A549 (cell line): ENCODE measurements at regions not wholly inside any gene's neighbourhood (a gene's known extent, or its start where the extent isn't known, plus 50 kb on each side); places are given as distances from the start of the nearest gene placed in this dataset.
"Not testable (repeated sequence)": the region's sequence is repeated elsewhere in the genome, so short reads cannot be mapped to it uniquely, and the experiment has no call there.

Experiments used
- FOSB ChIP-seq: fragments of 250-450 bp; sonication (Bioruptor Pico); IDR thresholded peaks from 2 replicates; pipeline ENCODE4 v1.5.0; 2020; ENCODE audit warnings: mild to moderate bottlenecking, moderate library complexity
- HDAC2 ChIP-seq: fragments of 200-600 bp; sonication (generic); IDR thresholded peaks from 2 replicates; pipeline ENCODE4 v1.6.1; 2016
- KDM1A ChIP-seq: fragments of 200-600 bp; sonication (generic); IDR thresholded peaks from 2 replicates; pipeline ENCODE4 v1.6.1; 2016; ENCODE audit warnings: low read depth, mild to moderate bottlenecking
- POLR2A ChIP-seq: IDR thresholded peaks from 2 replicates; pipeline ENCODE4 v1.6.1; 2012; ENCODE audit warnings: mild to moderate bottlenecking, low read length
- RCOR1 ChIP-seq: fragments of 150-350 bp; IDR thresholded peaks from 2 replicates; pipeline ENCODE4 v1.6.1; 2014; ENCODE audit warnings: antibody characterized with exemption, low read length, low read depth
- RFX5 ChIP-seq: fragments of 450-650 bp; IDR thresholded peaks from 2 replicates; pipeline ENCODE4 v1.7.1; 2014; ENCODE audit warnings: antibody characterized with exemption, mild to moderate bottlenecking, moderate library complexity
- RNF2 ChIP-seq: fragments of 200-600 bp; sonication (generic); IDR thresholded peaks from 2 replicates; pipeline ENCODE4 v1.6.1; 2016; ENCODE audit warnings: low read depth, mild to moderate bottlenecking, antibody characterized with exemption, moderate library complexity, borderline replicate concordance
- TF ChIP-seq, protein P1 (sequence below): fragments of >200 bp; sonication (Bioruptor Twin); formaldehyde crosslinking; IDR thresholded peaks from 3 replicates; pipeline ENCODE4 v1.5.1; 2016
- TF ChIP-seq, protein P2 (sequence below): fragments of 200-600 bp; sonication (generic); IDR thresholded peaks from 2 replicates; pipeline ENCODE4 v1.6.1; 2016; ENCODE audit warnings: antibody characterized with exemption, mild to moderate bottlenecking, moderate library complexity
- TF ChIP-seq, protein P3 (sequence below): fragments of 450-650 bp; IDR thresholded peaks from 2 replicates; pipeline ENCODE4 v1.6.1; 2014; ENCODE audit warnings: antibody characterized with exemption

DNA sequence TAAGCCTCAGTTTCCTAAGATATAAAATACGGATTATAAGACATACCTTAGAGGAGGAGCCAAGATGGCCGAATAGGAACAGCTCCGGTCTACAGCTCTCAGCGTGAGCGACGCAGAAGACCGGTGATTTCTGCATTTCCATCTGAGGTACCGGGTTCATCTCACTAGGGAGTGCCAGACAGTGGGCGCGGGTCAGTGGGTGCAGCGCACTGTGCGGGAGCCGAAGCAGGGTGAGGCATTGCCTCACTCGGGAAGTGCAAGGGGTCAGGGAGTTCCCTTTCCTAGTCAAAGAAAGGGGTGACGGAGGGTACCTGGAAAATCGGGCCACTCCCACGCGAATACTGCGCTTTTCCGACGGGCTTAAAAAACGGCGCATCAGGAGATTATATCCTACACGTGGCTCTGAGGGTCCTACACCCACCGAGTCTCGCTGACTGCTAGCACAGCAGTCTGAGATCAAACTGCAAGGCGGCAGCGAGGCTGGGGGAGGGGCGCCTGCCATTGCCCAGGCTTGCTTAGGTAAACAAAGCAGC, 1877.1 kb upstream of the C9orf72 start:
- TF ChIP-seq, protein P1, sequence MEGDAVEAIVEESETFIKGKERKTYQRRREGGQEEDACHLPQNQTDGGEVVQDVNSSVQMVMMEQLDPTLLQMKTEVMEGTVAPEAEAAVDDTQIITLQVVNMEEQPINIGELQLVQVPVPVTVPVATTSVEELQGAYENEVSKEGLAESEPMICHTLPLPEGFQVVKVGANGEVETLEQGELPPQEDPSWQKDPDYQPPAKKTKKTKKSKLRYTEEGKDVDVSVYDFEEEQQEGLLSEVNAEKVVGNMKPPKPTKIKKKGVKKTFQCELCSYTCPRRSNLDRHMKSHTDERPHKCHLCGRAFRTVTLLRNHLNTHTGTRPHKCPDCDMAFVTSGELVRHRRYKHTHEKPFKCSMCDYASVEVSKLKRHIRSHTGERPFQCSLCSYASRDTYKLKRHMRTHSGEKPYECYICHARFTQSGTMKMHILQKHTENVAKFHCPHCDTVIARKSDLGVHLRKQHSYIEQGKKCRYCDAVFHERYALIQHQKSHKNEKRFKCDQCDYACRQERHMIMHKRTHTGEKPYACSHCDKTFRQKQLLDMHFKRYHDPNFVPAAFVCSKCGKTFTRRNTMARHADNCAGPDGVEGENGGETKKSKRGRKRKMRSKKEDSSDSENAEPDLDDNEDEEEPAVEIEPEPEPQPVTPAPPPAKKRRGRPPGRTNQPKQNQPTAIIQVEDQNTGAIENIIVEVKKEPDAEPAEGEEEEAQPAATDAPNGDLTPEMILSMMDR: not testable (repeated sequence)
- TF ChIP-seq RFX5; KDM1A; POLR2A; FOSB (CRISPR knock-in tag); RCOR1; HDAC2; RNF2: not testable (repeated sequence)
- TF ChIP-seq, protein P2, sequence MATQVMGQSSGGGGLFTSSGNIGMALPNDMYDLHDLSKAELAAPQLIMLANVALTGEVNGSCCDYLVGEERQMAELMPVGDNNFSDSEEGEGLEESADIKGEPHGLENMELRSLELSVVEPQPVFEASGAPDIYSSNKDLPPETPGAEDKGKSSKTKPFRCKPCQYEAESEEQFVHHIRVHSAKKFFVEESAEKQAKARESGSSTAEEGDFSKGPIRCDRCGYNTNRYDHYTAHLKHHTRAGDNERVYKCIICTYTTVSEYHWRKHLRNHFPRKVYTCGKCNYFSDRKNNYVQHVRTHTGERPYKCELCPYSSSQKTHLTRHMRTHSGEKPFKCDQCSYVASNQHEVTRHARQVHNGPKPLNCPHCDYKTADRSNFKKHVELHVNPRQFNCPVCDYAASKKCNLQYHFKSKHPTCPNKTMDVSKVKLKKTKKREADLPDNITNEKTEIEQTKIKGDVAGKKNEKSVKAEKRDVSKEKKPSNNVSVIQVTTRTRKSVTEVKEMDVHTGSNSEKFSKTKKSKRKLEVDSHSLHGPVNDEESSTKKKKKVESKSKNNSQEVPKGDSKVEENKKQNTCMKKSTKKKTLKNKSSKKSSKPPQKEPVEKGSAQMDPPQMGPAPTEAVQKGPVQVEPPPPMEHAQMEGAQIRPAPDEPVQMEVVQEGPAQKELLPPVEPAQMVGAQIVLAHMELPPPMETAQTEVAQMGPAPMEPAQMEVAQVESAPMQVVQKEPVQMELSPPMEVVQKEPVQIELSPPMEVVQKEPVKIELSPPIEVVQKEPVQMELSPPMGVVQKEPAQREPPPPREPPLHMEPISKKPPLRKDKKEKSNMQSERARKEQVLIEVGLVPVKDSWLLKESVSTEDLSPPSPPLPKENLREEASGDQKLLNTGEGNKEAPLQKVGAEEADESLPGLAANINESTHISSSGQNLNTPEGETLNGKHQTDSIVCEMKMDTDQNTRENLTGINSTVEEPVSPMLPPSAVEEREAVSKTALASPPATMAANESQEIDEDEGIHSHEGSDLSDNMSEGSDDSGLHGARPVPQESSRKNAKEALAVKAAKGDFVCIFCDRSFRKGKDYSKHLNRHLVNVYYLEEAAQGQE: not testable (repeated sequence)
- TF ChIP-seq, protein P3, sequence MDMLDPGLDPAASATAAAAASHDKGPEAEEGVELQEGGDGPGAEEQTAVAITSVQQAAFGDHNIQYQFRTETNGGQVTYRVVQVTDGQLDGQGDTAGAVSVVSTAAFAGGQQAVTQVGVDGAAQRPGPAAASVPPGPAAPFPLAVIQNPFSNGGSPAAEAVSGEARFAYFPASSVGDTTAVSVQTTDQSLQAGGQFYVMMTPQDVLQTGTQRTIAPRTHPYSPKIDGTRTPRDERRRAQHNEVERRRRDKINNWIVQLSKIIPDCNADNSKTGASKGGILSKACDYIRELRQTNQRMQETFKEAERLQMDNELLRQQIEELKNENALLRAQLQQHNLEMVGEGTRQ: not testable (repeated sequence)
